Astrocyte (in vitro differentiated cells and primary cell): ENCODE measurements at regions not wholly inside any gene's neighbourhood (a gene's known extent, or its start where the extent isn't known, plus 50 kb on each side); places are given as distances from the start of the nearest gene placed in this dataset.

Experiments used
- DNase-seq: peaks from one replicate; pipeline ENCODE4 v3.0.0-alpha.2; 2010; ENCODE audit warnings: low read depth
- FAIRE-seq: peaks from 2 replicates; lab custom pipeline; 2011; peaks lifted over from hg19 to GRCh38; lab: Jason Lieb, UNC
- H2AFZ ChIP-seq: 2 replicates; pipeline ENCODE4 v1.6.0; 2012; ENCODE audit warnings: low read depth, low read length, inconsistent platforms
- H3K27ac ChIP-seq: 2 replicates; pipeline ENCODE4 v1.5.1; 2011; ENCODE audit warnings: low read depth, low read length, inconsistent platforms
- H3K27me3 ChIP-seq: 2 replicates; pipeline ENCODE4 v1.6.0; 2011; ENCODE audit warnings: low read length, inconsistent platforms; ENCODE audit not compliant: insufficient read depth
- H3K36me3 ChIP-seq: 2 replicates; pipeline ENCODE4 v1.5.1; 2011; ENCODE audit warnings: low read length, inconsistent platforms; ENCODE audit not compliant: insufficient read depth
- H3K4me1 ChIP-seq: 2 replicates; pipeline ENCODE4 v1.5.1; 2011; ENCODE audit warnings: low read length, inconsistent platforms; ENCODE audit not compliant: insufficient read depth
- H3K4me2 ChIP-seq: 2 replicates; pipeline ENCODE4 v1.6.0; 2012; ENCODE audit warnings: low read length, inconsistent platforms
- H3K4me3 ChIP-seq: 2 replicates; pipeline ENCODE4 v1.5.1; 2011; ENCODE audit warnings: low read depth, mild to moderate bottlenecking, low read length, inconsistent platforms; ENCODE audit not compliant: insufficient read depth
- H3K79me2 ChIP-seq: 2 replicates; pipeline ENCODE4 v1.6.0; 2012; ENCODE audit warnings: mild to moderate bottlenecking, low read length, inconsistent platforms; ENCODE audit not compliant: insufficient read depth
- H3K9ac ChIP-seq: 2 replicates; pipeline ENCODE4 v1.6.0; 2012; ENCODE audit warnings: mild to moderate bottlenecking, low read length, inconsistent platforms
- H3K9me3 ChIP-seq: 2 replicates; pipeline ENCODE4 v1.5.1; 2012; ENCODE audit warnings: low read depth, mild to moderate bottlenecking, low read length, inconsistent platforms; ENCODE audit not compliant: insufficient read depth
- H4K20me1 ChIP-seq: 2 replicates; pipeline ENCODE4 v1.6.0; 2012; ENCODE audit warnings: low read length, inconsistent platforms; ENCODE audit not compliant: insufficient read depth
- H3K27ac Mint-ChIP-seq: one replicate; pipeline ENCODE4 v1.8.0; 2021; ENCODE audit warnings: mild to moderate bottlenecking, mixed read lengths; ENCODE audit not compliant: unreplicated experiment
- H3K27me3 Mint-ChIP-seq: one replicate; pipeline ENCODE4 v1.8.0; 2021; ENCODE audit warnings: low read depth, mixed read lengths; ENCODE audit not compliant: unreplicated experiment
- H3K36me3 Mint-ChIP-seq: one replicate; pipeline ENCODE4 v1.8.0; 2021; ENCODE audit warnings: low read depth, mixed read lengths; ENCODE audit not compliant: unreplicated experiment
- H3K4me1 Mint-ChIP-seq: one replicate; pipeline ENCODE4 v1.8.0; 2021; ENCODE audit warnings: low read depth, mixed read lengths; ENCODE audit not compliant: unreplicated experiment
- H3K4me3 Mint-ChIP-seq: one replicate; pipeline ENCODE4 v1.8.0; 2021; ENCODE audit warnings: mild to moderate bottlenecking, moderate library complexity, mixed read lengths; ENCODE audit not compliant: unreplicated experiment
- H3K9me3 Mint-ChIP-seq: one replicate; pipeline ENCODE4 v1.8.0; 2021; ENCODE audit warnings: mild to moderate bottlenecking, mixed read lengths; ENCODE audit not compliant: unreplicated experiment
- CTCF ChIP-seq: IDR thresholded peaks from 2 replicates; pipeline ENCODE4 v1.5.1; 2011; ENCODE audit warnings: low read depth, mild to moderate bottlenecking, inconsistent platforms, low read length, moderate library complexity; ENCODE audit not compliant: insufficient read depth
- EZH2 ChIP-seq: IDR thresholded peaks from 2 replicates; pipeline ENCODE4 v1.6.1; 2012; ENCODE audit warnings: mild to moderate bottlenecking, low read length, inconsistent platforms; ENCODE audit not compliant: insufficient read depth

- Histone ChIP-seq H3K27ac (no peak overlapping the region), H4K20me1 (no peaks in the 10 kb centered on the region), H3K4me2 (no peak overlapping the region), H3K4me1 (no peaks in the 10 kb centered on the region), H3K79me2 (no peaks in the 10 kb centered on the region), H2AFZ (no peak overlapping the region), H3K27me3 (no peaks in the 10 kb centered on the region), H3K36me3 (no peaks in the 10 kb centered on the region), H3K9ac (no peak overlapping the region), H3K4me3 (no peak overlapping the region), H3K9me3 (no peaks in the 10 kb centered on the region)
- H3K4me1 Mint-ChIP-seq, result no peaks in the 10 kb centered on the region
- no peaks in the 10 kb centered on the region for H3K36me3 Mint-ChIP-seq
- no peak overlapping the region for H3K27ac Mint-ChIP-seq
- TF ChIP-seq CTCF, result no peak
- no peak for TF ChIP-seq EZH2
- no peak overlapping the region for H3K4me3 Mint-ChIP-seq
- no peak for FAIRE-seq
- no peaks in the 10 kb centered on the region for H3K9me3 Mint-ChIP-seq
- no peaks in the 10 kb centered on the region for H3K27me3 Mint-ChIP-seq
- DNase-seq, result no peak
These were observed 127.4 kb upstream of the BTG1 start for GRCh38 chr12:92273076-92273475.

- Histone ChIP-seq H3K79me2 (no peaks in the 10 kb centered on the region), H3K4me3 (no peak overlapping the region), H3K4me2 (no peak overlapping the region), H3K36me3 (no peaks in the 10 kb centered on the region), H2AFZ (no peak overlapping the region), H4K20me1 (no peaks in the 10 kb centered on the region), H3K27me3 (no peaks in the 10 kb centered on the region), H3K27ac (no peak overlapping the region), H3K9me3 (no peaks in the 10 kb centered on the region), H3K4me1 (no peaks in the 10 kb centered on the region), H3K9ac (no peak overlapping the region)
- H3K27ac Mint-ChIP-seq, result no peak overlapping the region
- H3K27me3 Mint-ChIP-seq, result no peaks in the 10 kb centered on the region
- no peak for DNase-seq
- H3K4me3 Mint-ChIP-seq, result no peak overlapping the region
- H3K4me1 Mint-ChIP-seq, result no peaks in the 10 kb centered on the region
- H3K9me3 Mint-ChIP-seq, result no peaks in the 10 kb centered on the region
- no peak for FAIRE-seq
- TF ChIP-seq CTCF (no peak), EZH2 (no peak)
- no peaks in the 10 kb centered on the region for H3K36me3 Mint-ChIP-seq
These were observed 126.7 kb upstream of the BTG1 start for GRCh38 chr12:92272061-92272964.

- H3K4me1 ChIP-seq, result no peaks in the 10 kb centered on the region
- no peaks in the 10 kb centered on the region for H3K27me3 ChIP-seq
- no peak for FAIRE-seq
- Mint-ChIP-seq H3K36me3 (no peaks in the 10 kb centered on the region), H3K9me3 (no peaks in the 10 kb centered on the region), H3K4me1 (no peaks in the 10 kb centered on the region), H3K27me3 (no peaks in the 10 kb centered on the region), H3K4me3 (no peak overlapping the region), H3K27ac (no peak overlapping the region)
- no peak overlapping the region for H3K9ac ChIP-seq
- no peak for DNase-seq
- no peaks in the 10 kb centered on the region for H3K36me3 ChIP-seq
- no peak overlapping the region for H2AFZ ChIP-seq
- no peak overlapping the region for H3K27ac ChIP-seq
- H3K4me2 ChIP-seq, result no peak overlapping the region
- H3K4me3 ChIP-seq, result no peak overlapping the region
- no peaks in the 10 kb centered on the region for H3K79me2 ChIP-seq
- H4K20me1 ChIP-seq, result no peaks in the 10 kb centered on the region
- no peaks in the 10 kb centered on the region for H3K9me3 ChIP-seq
- TF ChIP-seq EZH2, result no peak
- TF ChIP-seq CTCF, result no peak
These were observed 125.7 kb upstream of the BTG1 start for GRCh38 chr12:92271341-92271740.
